ENCODE measurements at regions not wholly inside any gene's neighbourhood (a gene's known extent, or its start where the extent isn't known, plus 50 kb on each side); places are given as distances from the start of the nearest gene placed in this dataset.

GRCh38 chr15:73803806-73804205, 50.7 kb upstream of the INSYN1 start:
- no peak overlapping the region for H3K4me3 ChIP-seq (ENCODE audit: low read length)
- TF ChIP-seq CTCF (conservative IDR thresholded peaks at IDR 0.05; ENCODE audit: low read length) = no peak
- DNase-seq (ENCODE audit: low read depth) = no peak

GRCh38 chr15:73805504-73806089, 52.4 kb upstream of the INSYN1 start:
- TF ChIP-seq CTCF (conservative IDR thresholded peaks at IDR 0.05; ENCODE audit: low read length) = no peak
- no peak overlapping the region for H3K4me3 ChIP-seq (ENCODE audit: low read length)
- no peak for DNase-seq (ENCODE audit: low read depth)

GRCh38 chr15:73806698-73807483, 53.7 kb upstream of the INSYN1 start:
- no peak overlapping the region for H3K4me3 ChIP-seq (ENCODE audit: low read length)
- DNase-seq (ENCODE audit: low read depth) = no peak
- no peak for TF ChIP-seq CTCF (conservative IDR thresholded peaks at IDR 0.05; ENCODE audit: low read length)

GRCh38 chr15:73807865-73808264, 54.7 kb upstream of the INSYN1 start:
- H3K4me3 ChIP-seq (ENCODE audit: low read length) = no peak overlapping the region

GRCh38 chr15:73809728-73810501, 56.8 kb upstream of the INSYN1 start:
- H3K4me3 ChIP-seq (ENCODE audit: low read length) = no peak overlapping the region
- no peak for TF ChIP-seq CTCF (conservative IDR thresholded peaks at IDR 0.05; ENCODE audit: low read length)
- DNase-seq (ENCODE audit: low read depth) = no peak

More at GRCh38 chr15:73807865-73808264, 54.7 kb upstream of the INSYN1 start:
- TF ChIP-seq CTCF (conservative IDR thresholded peaks at IDR 0.05; ENCODE audit: low read length) = no peak
- no peak for DNase-seq (ENCODE audit: low read depth)

GRCh38 chr15:73812806-73813465, 59.8 kb upstream of the INSYN1 start:
- TF ChIP-seq CTCF (conservative IDR thresholded peaks at IDR 0.05; ENCODE audit: low read length) = no peak
- DNase-seq (ENCODE audit: low read depth) = no peak

More at GRCh38 chr15:73812806-73813465, 59.8 kb upstream of the INSYN1 start:
- H3K4me3 ChIP-seq (ENCODE audit: low read length) = no peak overlapping the region
